Activated CD4-positive, alpha-beta T cell treated with anti-CD3 and anti-CD28 coated beads, Interleukin-2, amount 10 ng/mL, durations not matched to agents 7 days and 5 days (primary cell): ENCODE measurements at regions not wholly inside any gene's neighbourhood (a gene's known extent, or its start where the extent isn't known, plus 50 kb on each side); places are given as distances from the start of the nearest gene placed in this dataset.
A peak's percentile ranks its signal among the peaks of the same experiment; 100 is the strongest.
"Not testable (repeated sequence)": the region's sequence is repeated elsewhere in the genome, so short reads cannot be mapped to it uniquely, and the experiment has no call there.

Experiments used
- CTCF ChIA-PET: fragments of 350-600 bp; sonication (Branson Sonifier 250); formaldehyde crosslinking; loops from one replicate; lab custom pipeline; 2021; ENCODE audit warnings: antibody characterized with exemption; lab: Charles Lee
- POLR2A ChIA-PET: fragments of 350-600 bp; sonication (Branson Sonifier 250); formaldehyde crosslinking; loops from one replicate; lab custom pipeline; 2021; ENCODE audit warnings: antibody characterized with exemption; lab: Charles Lee
- DNase-seq: peaks from one replicate; pipeline ENCODE4 v3.0.0-alpha.2; 2020
- H3K27ac Mint-ChIP-seq: one replicate; pipeline ENCODE4 v1.8.0; 2021; ENCODE audit warnings: mild to moderate bottlenecking, moderate library complexity, mixed read lengths
- H3K27me3 Mint-ChIP-seq: one replicate; pipeline ENCODE4 v1.8.0; 2021; ENCODE audit warnings: mixed read lengths
- H3K36me3 Mint-ChIP-seq: one replicate; pipeline ENCODE4 v1.8.0; 2021; ENCODE audit warnings: low read depth, mixed read lengths
- H3K4me1 Mint-ChIP-seq: one replicate; pipeline ENCODE4 v1.8.0; 2021; ENCODE audit warnings: mixed read lengths
- H3K4me3 Mint-ChIP-seq: one replicate; pipeline ENCODE4 v1.8.0; 2021; ENCODE audit warnings: mild to moderate bottlenecking, moderate library complexity, mixed read lengths
- H3K9me3 Mint-ChIP-seq: one replicate; pipeline ENCODE4 v1.8.0; 2021; ENCODE audit warnings: mixed read lengths

DNA sequence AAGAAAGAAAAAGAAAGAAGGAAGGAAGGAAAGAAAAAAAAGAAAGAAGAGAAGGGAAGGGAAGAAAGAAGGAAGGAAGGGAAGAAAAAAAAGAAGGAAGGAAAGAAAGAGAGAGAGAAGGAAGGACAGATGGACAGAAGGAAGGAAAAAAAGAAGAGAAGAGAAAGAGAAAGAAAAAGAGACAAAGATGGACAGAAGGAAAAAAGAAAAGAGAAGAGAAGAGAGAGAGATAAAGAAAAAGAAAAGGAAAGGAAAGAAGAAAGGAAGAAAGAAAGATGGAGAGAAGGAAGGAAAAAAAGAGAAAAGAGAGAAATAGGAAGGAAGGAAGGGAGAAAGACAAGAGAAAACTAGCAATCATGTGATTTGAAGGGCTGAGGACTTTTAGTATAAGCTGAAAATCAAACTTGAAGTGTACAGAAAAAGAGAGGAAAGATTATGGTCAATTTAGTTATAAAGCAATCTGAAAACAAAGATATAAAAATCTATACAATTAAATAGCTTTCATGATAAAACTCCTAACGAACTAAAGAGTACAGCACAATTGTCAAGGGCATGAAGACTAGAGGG, 115.3 kb downstream of the LTN1 start:
- H3K27ac Mint-ChIP-seq = no peak overlapping the region
- no peak overlapping the region for H3K4me3 Mint-ChIP-seq
- no peaks in the 10 kb centered on the region for H3K27me3 Mint-ChIP-seq
- CTCF ChIA-PET = no interaction called here
- no peaks in the 10 kb centered on the region for H3K4me1 Mint-ChIP-seq
- H3K36me3 Mint-ChIP-seq = peaks cover 33% of the 10 kb centered on the region
- H3K9me3 Mint-ChIP-seq = no peaks in the 10 kb centered on the region
- POLR2A ChIA-PET = no interaction called here
- DNase-seq = no peak

DNA sequence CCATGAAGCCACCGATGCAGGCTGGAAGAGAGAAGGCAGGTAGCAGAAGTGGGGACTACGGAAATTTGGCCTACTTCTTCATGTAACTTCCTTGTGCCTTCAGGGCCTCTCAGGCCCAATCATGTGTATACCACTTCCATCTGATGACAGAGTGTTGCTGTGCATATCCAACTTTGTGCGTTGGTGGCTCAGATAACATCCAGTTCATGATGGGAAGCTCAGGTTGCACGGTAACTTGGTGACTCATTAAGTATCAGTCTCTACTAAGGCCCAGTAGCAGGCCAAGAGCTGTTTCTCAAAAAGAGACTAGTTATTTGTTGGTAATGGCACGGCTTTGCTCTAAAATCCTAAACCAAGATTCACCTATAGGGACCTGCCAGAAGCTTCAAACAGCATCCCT, 117.6 kb downstream of the LTN1 start:
- Mint-ChIP-seq H3K4me1 (peaks cover 2% of the 10 kb centered on the region), H3K4me3 (no peak overlapping the region), H3K27me3 (no peaks in the 10 kb centered on the region), H3K9me3 (no peaks in the 10 kb centered on the region), H3K36me3 (peaks cover 24% of the 10 kb centered on the region), H3K27ac (no peak overlapping the region)
- ChIA-PET CTCF (no interaction called here), POLR2A (no interaction called here)
- no peak for DNase-seq

DNA sequence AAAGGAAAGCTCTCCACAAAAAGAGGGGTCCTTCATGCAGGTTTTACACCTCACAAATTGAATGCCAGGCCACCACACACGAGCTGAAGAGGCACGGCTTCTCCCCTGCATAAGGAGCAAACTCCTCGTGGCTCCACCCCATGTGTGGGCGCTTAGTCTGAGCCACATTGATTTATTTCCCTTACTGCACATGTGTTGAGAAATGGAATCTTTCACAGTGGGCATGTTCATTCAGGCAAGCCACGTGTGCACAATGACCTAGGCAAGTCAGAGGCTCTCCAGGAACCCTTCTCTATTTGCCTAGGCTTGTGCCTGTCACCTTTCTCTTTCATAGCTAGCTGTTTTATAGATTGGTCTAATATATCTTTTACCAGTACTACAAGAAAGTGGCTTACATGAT, 120.5 kb downstream of the LTN1 start:
- Mint-ChIP-seq H3K4me3 (no peak overlapping the region), H3K36me3 (peaks cover 20% of the 10 kb centered on the region), H3K27me3 (no peaks in the 10 kb centered on the region), H3K27ac (no peak overlapping the region), H3K9me3 (no peaks in the 10 kb centered on the region), H3K4me1 (peaks cover 2% of the 10 kb centered on the region)
- ChIA-PET POLR2A (no interaction called here), CTCF (interaction anchor here (1.1 kb wide), 1 partner anchor 13 kb away, joined by 3 read pairs; no protein-coding TSS in a partner anchor)
- DNase-seq = no peak

GRCh38 chr21:28871388-28872010, 121.2 kb downstream of the LTN1 start:
- H3K9me3 Mint-ChIP-seq = no peaks in the 10 kb centered on the region
- peaks cover 18% of the 10 kb centered on the region for H3K36me3 Mint-ChIP-seq
- H3K27ac Mint-ChIP-seq = no peak overlapping the region
- H3K27me3 Mint-ChIP-seq = no peaks in the 10 kb centered on the region
- peaks cover 2% of the 10 kb centered on the region for H3K4me1 Mint-ChIP-seq
- DNase-seq = no peak
- POLR2A ChIA-PET = no interaction called here
- no peak overlapping the region for H3K4me3 Mint-ChIP-seq
- CTCF ChIA-PET = interaction anchor here (1.1 kb wide), 1 partner anchor 12 kb away, joined by 3 read pairs; no protein-coding TSS in a partner anchor

GRCh38 chr21:28867401-28867800, 125.3 kb downstream of the LTN1 start:
- peaks cover 4% of the 10 kb centered on the region for H3K9me3 Mint-ChIP-seq
- peaks cover 2% of the 10 kb centered on the region for H3K4me1 Mint-ChIP-seq
- H3K36me3 Mint-ChIP-seq = peaks cover 4% of the 10 kb centered on the region
- ChIA-PET CTCF (no interaction called here), POLR2A (no interaction called here)
- no peak overlapping the region for H3K4me3 Mint-ChIP-seq
- no peak for DNase-seq
- no peaks in the 10 kb centered on the region for H3K27me3 Mint-ChIP-seq
- no peak overlapping the region for H3K27ac Mint-ChIP-seq

GRCh38 chr21:28865488-28866186, 127.0 kb downstream of the LTN1 start:
- no peak overlapping the region for H3K27ac Mint-ChIP-seq
- H3K9me3 Mint-ChIP-seq = peaks cover 4% of the 10 kb centered on the region
- no peak for DNase-seq
- peaks cover 4% of the 10 kb centered on the region for H3K36me3 Mint-ChIP-seq
- H3K4me1 Mint-ChIP-seq = no peaks in the 10 kb centered on the region
- POLR2A ChIA-PET = no interaction called here
- no peaks in the 10 kb centered on the region for H3K27me3 Mint-ChIP-seq
- no peak overlapping the region for H3K4me3 Mint-ChIP-seq
- CTCF ChIA-PET = no interaction called here

- Mint-ChIP-seq H3K27ac (no peak overlapping the region), H3K36me3 (peaks cover 4% of the 10 kb centered on the region), H3K27me3 (no peaks in the 10 kb centered on the region), H3K9me3 (peaks cover 7% of the 10 kb centered on the region), H3K4me1 (no peaks in the 10 kb centered on the region), H3K4me3 (no peak overlapping the region)
- POLR2A ChIA-PET = no interaction called here
- CTCF ChIA-PET = interaction anchor here (0.6 kb wide), 1 partner anchor 154 kb away, joined by 3 read pairs; no protein-coding TSS in a partner anchor
- DNase-seq = no peak
Observed at GRCh38 chr21:28858424-28858823, 134.3 kb downstream of the LTN1 start.

- no peak overlapping the region for H3K27ac Mint-ChIP-seq
- ChIA-PET CTCF (no interaction called here), POLR2A (no interaction called here)
- no peaks in the 10 kb centered on the region for H3K27me3 Mint-ChIP-seq
- H3K9me3 Mint-ChIP-seq = peaks cover 5% of the 10 kb centered on the region
- no peak overlapping the region for H3K4me3 Mint-ChIP-seq
- peaks cover 1% of the 10 kb centered on the region for H3K36me3 Mint-ChIP-seq
- DNase-seq = no peak
- H3K4me1 Mint-ChIP-seq = no peaks in the 10 kb centered on the region
Observed at GRCh38 chr21:28857752-28858151, 134.9 kb downstream of the LTN1 start.

GRCh38 chr21:28856588-28857250, 136.0 kb downstream of the LTN1 start:
- Mint-ChIP-seq H3K27ac (no peak overlapping the region), H3K36me3 (no peaks in the 10 kb centered on the region), H3K9me3 (peaks cover 3% of the 10 kb centered on the region), H3K4me1 (no peaks in the 10 kb centered on the region), H3K27me3 (no peaks in the 10 kb centered on the region), H3K4me3 (no peak overlapping the region)
- no peak for DNase-seq
- CTCF ChIA-PET = no interaction called here
- POLR2A ChIA-PET = no interaction called here

DNA sequence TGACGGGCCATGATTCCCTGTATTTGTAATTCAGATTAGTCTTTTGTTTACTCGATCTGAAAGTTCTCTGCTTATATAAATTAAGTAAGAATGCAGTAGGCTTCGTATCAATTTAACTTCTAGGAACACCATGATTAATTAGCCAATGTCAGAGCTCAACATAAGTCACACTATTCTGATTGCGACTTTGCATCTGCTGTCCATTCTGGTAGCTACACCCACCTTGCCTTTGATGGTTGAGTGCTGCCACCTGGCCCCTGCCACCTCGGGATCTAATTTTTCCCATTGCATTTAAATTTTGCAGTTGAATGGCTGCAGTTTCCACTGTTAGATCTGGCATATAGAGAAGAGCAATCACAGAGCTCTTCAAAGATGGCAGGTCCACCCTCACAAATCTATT, 140.0 kb downstream of the LTN1 start:
- DNase-seq = no peak
- Mint-ChIP-seq H3K27ac (no peak overlapping the region), H3K4me1 (peaks cover 16% of the 10 kb centered on the region), H3K4me3 (no peak overlapping the region), H3K36me3 (peaks cover 5% of the 10 kb centered on the region), H3K9me3 (peaks cover 6% of the 10 kb centered on the region), H3K27me3 (no peaks in the 10 kb centered on the region)
- POLR2A ChIA-PET = no interaction called here
- CTCF ChIA-PET = no interaction called here

- Mint-ChIP-seq H3K36me3 (peaks cover 5% of the 10 kb centered on the region), H3K4me3 (no peak overlapping the region), H3K4me1 (peaks cover 16% of the 10 kb centered on the region), H3K27ac (no peak overlapping the region), H3K27me3 (peaks cover 2% of the 10 kb centered on the region), H3K9me3 (peaks cover 6% of the 10 kb centered on the region)
- ChIA-PET CTCF (interaction anchor here (1.4 to 1.6 kb wide), 2 partner anchors 106 to 107 kb away, joined by 3 to 5 read pairs; no protein-coding TSS in a partner anchor), POLR2A (no interaction called here)
- no peak for DNase-seq
Observed at GRCh38 chr21:28851645-28852044, 141.0 kb downstream of the LTN1 start.

DNA sequence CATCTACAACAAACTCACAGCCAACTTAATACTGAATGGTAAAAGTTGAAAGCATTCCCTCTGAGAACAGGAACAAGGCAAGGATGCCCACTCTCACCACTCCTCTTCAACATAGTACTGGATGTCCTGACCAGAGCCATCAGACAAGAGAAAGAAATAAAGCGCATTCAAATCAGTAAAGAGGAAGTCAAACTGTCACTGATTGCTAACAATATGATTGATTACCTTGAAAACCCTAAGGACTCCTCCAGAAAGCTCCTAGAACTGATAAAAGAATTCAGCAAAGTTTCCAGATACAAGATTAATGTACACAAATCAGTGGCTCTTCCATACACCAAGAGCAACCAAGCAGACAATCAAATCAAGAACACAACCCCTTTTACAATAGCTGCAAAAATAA, 153.4 kb downstream of the LTN1 start:
- H3K27ac Mint-ChIP-seq, H3K27me3 Mint-ChIP-seq, DNase-seq, POLR2A ChIA-PET, CTCF ChIA-PET, H3K4me3 Mint-ChIP-seq: not testable (repeated sequence)
- Mint-ChIP-seq H3K36me3 (peaks cover 43% of the 10 kb centered on the region), H3K9me3 (peaks cover 21% of the 10 kb centered on the region), H3K4me1 (peaks cover 51% of the 10 kb centered on the region)

DNA sequence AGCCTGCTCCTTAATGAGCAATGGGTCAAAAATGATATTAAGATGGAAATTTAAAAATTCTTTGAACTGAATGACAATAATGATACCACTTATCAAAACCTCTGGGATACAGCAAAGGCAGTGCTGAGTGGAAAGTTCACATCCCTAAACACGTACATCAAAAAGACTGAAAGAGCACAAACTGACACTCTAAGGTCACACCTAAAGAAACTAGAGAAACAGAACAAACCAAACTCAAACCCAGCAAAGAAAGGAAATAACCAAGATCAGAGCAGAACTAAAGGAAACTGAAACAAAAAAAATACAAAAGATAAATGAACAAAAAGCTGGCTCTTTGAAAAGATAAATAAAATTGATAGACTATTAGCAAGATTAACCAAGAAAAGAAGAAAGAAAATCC, 155.3 kb downstream of the LTN1 start:
- H3K36me3 Mint-ChIP-seq = peaks cover 56% of the 10 kb centered on the region
- CTCF ChIA-PET, POLR2A ChIA-PET, H3K27me3 Mint-ChIP-seq: not testable (repeated sequence)
- H3K4me1 Mint-ChIP-seq = peaks cover 69% of the 10 kb centered on the region
- peaks cover 23% of the 10 kb centered on the region for H3K9me3 Mint-ChIP-seq
- peak; percentile 13 for DNase-seq
- peak overlapping the region; percentile 97 for H3K27ac Mint-ChIP-seq
- peak overlapping the region; percentile 43 for H3K4me3 Mint-ChIP-seq
